IPS-20b (cell line): ENCODE measurements at regions not wholly inside any gene's neighbourhood (a gene's known extent, or its start where the extent isn't known, plus 50 kb on each side); places are given as distances from the start of the nearest gene placed in this dataset.

Experiments used
- H3K27ac ChIP-seq: one replicate; pipeline ENCODE4 v1.5.1; 2013; ENCODE audit warnings: low read length
- H3K27me3 ChIP-seq: 2 replicates; pipeline ENCODE4 v1.6.1; 2013; ENCODE audit warnings: mild to moderate bottlenecking, low read length, inconsistent platforms; ENCODE audit not compliant: insufficient read depth
- H3K36me3 ChIP-seq: 2 replicates; pipeline ENCODE4 v1.6.1; 2013; ENCODE audit warnings: low read depth, mild to moderate bottlenecking, inconsistent platforms, low read length, moderate library complexity; ENCODE audit not compliant: insufficient read depth
- H3K4me1 ChIP-seq: 2 replicates; pipeline ENCODE4 v1.6.1; 2013; ENCODE audit warnings: mild to moderate bottlenecking, control low read depth, inconsistent platforms, low read length, moderate library complexity; ENCODE audit not compliant: insufficient read depth
- H3K4me3 ChIP-seq: 2 replicates; pipeline ENCODE4 v1.5.1; 2013; ENCODE audit warnings: mild to moderate bottlenecking, low read length, inconsistent platforms
- H3K9ac ChIP-seq: 2 replicates; pipeline ENCODE4 v1.6.1; 2013; ENCODE audit warnings: low read depth, mild to moderate bottlenecking, inconsistent platforms, low read length, moderate library complexity
- H3K9me3 ChIP-seq: 2 replicates; pipeline ENCODE4 v1.6.1; 2013; ENCODE audit warnings: mild to moderate bottlenecking, low read depth, low read length, inconsistent platforms; ENCODE audit not compliant: insufficient read depth

DNA sequence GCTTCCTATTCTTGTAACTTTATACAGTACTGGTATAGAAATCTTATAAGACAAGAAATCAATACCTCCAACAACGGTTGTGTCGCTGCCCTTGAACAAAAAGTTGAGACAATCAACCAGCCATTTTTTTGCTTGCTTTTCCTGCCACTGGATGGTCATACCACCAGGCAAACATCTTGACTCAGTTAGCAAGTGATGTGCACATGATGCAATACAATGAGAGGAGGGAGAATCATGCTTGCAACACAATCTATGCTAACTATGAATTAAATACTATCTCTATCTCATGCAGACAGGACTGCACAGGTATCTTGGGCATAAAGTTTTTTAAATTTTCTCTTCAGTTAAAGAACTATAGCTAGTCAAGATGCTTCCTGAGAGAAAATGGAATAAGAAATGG, 877.7 kb upstream of the CITED2 start:
- H3K4me3 ChIP-seq = no peak overlapping the region
- H3K27ac ChIP-seq = no peak overlapping the region
- no peaks in the 10 kb centered on the region for H3K9me3 ChIP-seq
- no peak overlapping the region for H3K9ac ChIP-seq
- H3K36me3 ChIP-seq = no peaks in the 10 kb centered on the region
- H3K27me3 ChIP-seq = no peaks in the 10 kb centered on the region
- H3K4me1 ChIP-seq = peaks cover 3% of the 10 kb centered on the region

- Histone ChIP-seq H3K27me3 (no peaks in the 10 kb centered on the region), H3K9ac (no peak overlapping the region), H3K9me3 (no peaks in the 10 kb centered on the region), H3K36me3 (no peaks in the 10 kb centered on the region), H3K4me3 (no peak overlapping the region), H3K27ac (no peak overlapping the region), H3K4me1 (no peaks in the 10 kb centered on the region)
Measured at GRCh38 chr6:140245296-140246040, 871.0 kb upstream of the CITED2 start.

DNA sequence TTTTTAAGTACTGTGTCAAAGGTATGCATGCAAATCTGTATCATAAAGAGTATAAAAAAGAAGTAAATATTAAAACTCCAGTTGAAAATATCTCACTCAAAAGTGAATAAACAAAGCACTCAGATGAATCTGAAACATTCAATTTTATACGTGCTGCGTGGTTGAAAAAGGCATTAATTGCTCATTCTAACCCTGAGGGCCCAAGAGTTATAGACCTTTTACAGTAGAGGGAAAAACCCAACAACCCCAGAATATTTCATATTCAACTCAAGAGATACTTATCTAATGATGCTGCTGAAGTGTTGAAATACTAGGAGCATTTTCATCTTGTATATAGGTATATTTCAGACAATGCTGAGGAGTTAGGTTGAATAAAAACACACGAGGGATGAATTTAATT, 862.8 kb upstream of the CITED2 start:
- Histone ChIP-seq H3K27me3 (no peaks in the 10 kb centered on the region), H3K4me1 (no peaks in the 10 kb centered on the region), H3K27ac (no peak overlapping the region), H3K9ac (no peak overlapping the region), H3K36me3 (no peaks in the 10 kb centered on the region), H3K4me3 (no peak overlapping the region), H3K9me3 (no peaks in the 10 kb centered on the region)

- H3K36me3 ChIP-seq = no peaks in the 10 kb centered on the region
- no peak overlapping the region for H3K27ac ChIP-seq
- no peaks in the 10 kb centered on the region for H3K27me3 ChIP-seq
- H3K9ac ChIP-seq = no peak overlapping the region
- no peaks in the 10 kb centered on the region for H3K9me3 ChIP-seq
- no peak overlapping the region for H3K4me3 ChIP-seq
- no peaks in the 10 kb centered on the region for H3K4me1 ChIP-seq
Measured at GRCh38 chr6:140236732-140237131, 862.3 kb upstream of the CITED2 start.

DNA sequence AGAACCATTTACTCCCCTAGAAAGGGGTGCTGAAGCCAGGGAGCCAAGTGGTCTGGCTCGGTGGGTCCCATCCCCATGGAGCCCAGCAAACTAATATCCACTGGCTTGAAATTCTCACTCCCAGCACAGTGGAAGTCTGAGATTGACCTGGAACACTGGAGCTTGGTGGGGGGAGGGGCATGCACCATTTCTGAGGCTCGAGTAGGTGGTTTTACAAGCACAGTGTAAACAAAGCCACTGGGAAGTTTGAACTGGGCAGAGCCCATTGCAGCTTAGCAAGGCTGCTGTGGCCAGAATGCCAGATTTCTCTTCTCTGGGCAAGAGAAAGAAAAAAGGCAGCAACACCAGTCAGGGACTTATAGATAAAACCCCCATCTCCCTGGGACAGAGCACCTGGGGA, 855.8 kb upstream of the CITED2 start:
- H3K27me3 ChIP-seq = no peaks in the 10 kb centered on the region
- H3K9me3 ChIP-seq = no peaks in the 10 kb centered on the region
- no peaks in the 10 kb centered on the region for H3K4me1 ChIP-seq
- H3K4me3 ChIP-seq = no peak overlapping the region
- no peak overlapping the region for H3K9ac ChIP-seq
- H3K36me3 ChIP-seq = no peaks in the 10 kb centered on the region
- no peak overlapping the region for H3K27ac ChIP-seq

- no peaks in the 10 kb centered on the region for H3K4me1 ChIP-seq
- no peaks in the 10 kb centered on the region for H3K36me3 ChIP-seq
- no peak overlapping the region for H3K9ac ChIP-seq
- H3K27ac ChIP-seq = no peak overlapping the region
- H3K9me3 ChIP-seq = no peaks in the 10 kb centered on the region
- no peaks in the 10 kb centered on the region for H3K27me3 ChIP-seq
- H3K4me3 ChIP-seq = no peak overlapping the region
Measured at GRCh38 chr6:140228491-140228890, 854.0 kb upstream of the CITED2 start.

- H3K27ac ChIP-seq = no peak overlapping the region
- H3K9ac ChIP-seq = no peak overlapping the region
- H3K9me3 ChIP-seq = no peaks in the 10 kb centered on the region
- no peak overlapping the region for H3K4me3 ChIP-seq
- H3K27me3 ChIP-seq = no peaks in the 10 kb centered on the region
- H3K4me1 ChIP-seq = no peaks in the 10 kb centered on the region
- H3K36me3 ChIP-seq = no peaks in the 10 kb centered on the region
Measured at GRCh38 chr6:140226637-140227036, 852.2 kb upstream of the CITED2 start.

GRCh38 chr6:140225701-140226436, 851.4 kb upstream of the CITED2 start:
- Histone ChIP-seq H3K9me3 (no peaks in the 10 kb centered on the region), H3K27ac (no peak overlapping the region), H3K4me1 (no peaks in the 10 kb centered on the region), H3K9ac (no peak overlapping the region), H3K4me3 (no peak overlapping the region), H3K36me3 (no peaks in the 10 kb centered on the region), H3K27me3 (no peaks in the 10 kb centered on the region)

GRCh38 chr6:140217283-140217682, 842.8 kb upstream of the CITED2 start:
- no peak overlapping the region for H3K4me3 ChIP-seq
- no peaks in the 10 kb centered on the region for H3K36me3 ChIP-seq
- H3K27me3 ChIP-seq = no peaks in the 10 kb centered on the region
- no peak overlapping the region for H3K9ac ChIP-seq
- H3K9me3 ChIP-seq = peaks cover 18% of the 10 kb centered on the region; the same call in 1 of the 2 replicates
- H3K27ac ChIP-seq = no peak overlapping the region
- no peaks in the 10 kb centered on the region for H3K4me1 ChIP-seq

GRCh38 chr6:140209775-140210174, 835.3 kb upstream of the CITED2 start:
- no peaks in the 10 kb centered on the region for H3K27me3 ChIP-seq
- no peaks in the 10 kb centered on the region for H3K36me3 ChIP-seq
- H3K27ac ChIP-seq = no peak overlapping the region
- H3K9me3 ChIP-seq = no peaks in the 10 kb centered on the region
- no peak overlapping the region for H3K4me3 ChIP-seq
- H3K9ac ChIP-seq = no peak overlapping the region
- H3K4me1 ChIP-seq = no peaks in the 10 kb centered on the region

- no peak overlapping the region for H3K27ac ChIP-seq
- H3K36me3 ChIP-seq = no peaks in the 10 kb centered on the region
Measured at GRCh38 chr6:140208286-140208685, 833.8 kb upstream of the CITED2 start.

More at GRCh38 chr6:140208286-140208685, 833.8 kb upstream of the CITED2 start:
- Histone ChIP-seq H3K4me3 (no peak overlapping the region), H3K9me3 (no peaks in the 10 kb centered on the region), H3K4me1 (no peaks in the 10 kb centered on the region), H3K27me3 (no peaks in the 10 kb centered on the region), H3K9ac (no peak overlapping the region)
